HepG2 (cell line): ENCODE measurements at regions not wholly inside any gene's neighbourhood (a gene's known extent, or its start where the extent isn't known, plus 50 kb on each side); places are given as distances from the start of the nearest gene placed in this dataset.

Source experiments
- ATAC-seq: fragments of 200-7000 bp; cut with Tn5 transposase; 3 replicates; pipeline ENCODE4 v1.9.1; 2020; ENCODE audit warnings: mild to moderate bottlenecking, moderate library complexity
- BruUV-seq: library from RNA; stranded (reverse); fragments of 400-500 nt; replicated peaks from 2 replicates; lab custom pipeline; 2021; lab: Mats Ljungman, UMichigan
- CTCF ChIA-PET: fragments of 300-600 bp; formaldehyde crosslinking; extraction: SDS; loops from one replicate; lab custom pipeline; 2021; ENCODE audit warnings: low total read pairs, inconsistent platforms, low intra/inter-chr PET ratio; lab: Yijun Ruan, JAX
- POLR2A ChIA-PET: fragments of 350-600 bp; sonication (Branson Sonifier 250); formaldehyde crosslinking; loops from one replicate; lab custom pipeline; 2020; ENCODE audit warnings: antibody characterized with exemption, inconsistent platforms; lab: Yijun Ruan, JAX
- DNase-seq: peaks from one replicate; pipeline ENCODE4 v3.0.0-alpha.2; 2015; ENCODE audit warnings: low spot score
- FAIRE-seq: peaks from 3 replicates; lab custom pipeline; 2011; peaks lifted over from hg19 to GRCh38; lab: Jason Lieb, UNC
- H2AFZ ChIP-seq: one replicate; pipeline ENCODE4 v1.6.1; 2011; ENCODE audit warnings: low read length, inconsistent platforms
- H3K27ac ChIP-seq: fragments of 300-600 bp; 3 replicates; pipeline ENCODE4 v1.8.0; 2011; ENCODE audit warnings: mixed run types, mild to moderate bottlenecking, mixed read lengths, low read length, inconsistent platforms; ENCODE audit not compliant: insufficient read depth; ENCODE audit errors: extremely low read length
- H3K27me3 ChIP-seq, 2 experiments: fragments of 200-600 bp in 1 of 2; 2 replicates in 1 of 2; 3 replicates in 1 of 2; pipeline versions ENCODE4 v1.6.0 to v1.8.0; 2011; ENCODE audit warnings: low read length in 2 of 2, mild to moderate bottlenecking in 2 of 2, moderate library complexity in 2 of 2, inconsistent platforms in 1 of 2; ENCODE audit not compliant: insufficient read depth in 2 of 2, control insufficient read depth in 1 of 2
- H3K36me3 ChIP-seq, 2 experiments: fragments of 200-600 bp in 1 of 2; replicated peaks in 1 of 2; 2 replicates in 1 of 2; 3 replicates in 1 of 2; pipeline versions ENCODE4 v1.5.1 to v1.8.0; 2011; ENCODE audit warnings: low read length in 2 of 2, inconsistent platforms in 1 of 2; ENCODE audit not compliant: insufficient read depth in 2 of 2, control insufficient read depth in 1 of 2
- H3K4me1 ChIP-seq: 2 replicates; pipeline ENCODE4 v1.5.1; 2012; ENCODE audit warnings: low read length, inconsistent platforms; ENCODE audit not compliant: insufficient read depth
- H3K4me2 ChIP-seq: 2 replicates; pipeline ENCODE4 v1.6.0; 2011; ENCODE audit warnings: low read depth, low read length, inconsistent platforms
- H3K4me3 ChIP-seq, 3 experiments: fragments of 200-600 bp in 1 of 3; sonication (generic), shearing (Covaris generic) in 1 of 3; replicated peaks in 1 of 3; 2 replicates each; pipeline ENCODE4 v1.5.1; 2011 to 2016; ENCODE audit warnings: low read length in 3 of 3, inconsistent platforms in 2 of 3, low read depth in 2 of 3, mild to moderate bottlenecking in 2 of 3, control low read depth in 1 of 3, mixed read lengths in 1 of 3; ENCODE audit not compliant: insufficient read depth in 1 of 3
- H3K79me2 ChIP-seq: one replicate; pipeline ENCODE4 v1.6.1; 2011; ENCODE audit warnings: low read length, inconsistent platforms; ENCODE audit not compliant: insufficient read depth
- H3K9ac ChIP-seq: 2 replicates; pipeline ENCODE4 v1.6.0; 2011; ENCODE audit warnings: mild to moderate bottlenecking, low read depth, low read length, inconsistent platforms; ENCODE audit not compliant: insufficient read depth
- H3K9me3 ChIP-seq: 2 replicates; pipeline ENCODE4 v1.5.1; 2012; ENCODE audit warnings: mild to moderate bottlenecking, low read length
- H4K20me1 ChIP-seq: 2 replicates; pipeline ENCODE4 v1.6.0; 2011; ENCODE audit warnings: inconsistent platforms, mild to moderate bottlenecking, low read length, moderate library complexity; ENCODE audit not compliant: insufficient read depth
- ATF1 ChIP-seq: IDR thresholded peaks from 2 replicates; pipeline ENCODE4 v1.6.1; 2016; ENCODE audit warnings: mild to moderate bottlenecking, control low read depth
- HMG20A ChIP-seq: IDR thresholded peaks from 2 replicates; pipeline ENCODE4 v1.6.1; 2016; ENCODE audit warnings: borderline replicate concordance
- IKZF5 ChIP-seq: IDR thresholded peaks from 2 replicates; pipeline ENCODE4 v1.6.1; 2018; ENCODE audit warnings: missing genetic modification reagents, mild to moderate bottlenecking, missing compliant biosample characterization
- ISL2 ChIP-seq: sonication (generic); formaldehyde crosslinking; IDR thresholded peaks from 2 replicates; pipeline ENCODE4 v1.5.0; 2020; ENCODE audit warnings: missing genetic modification reagents
- MED13 ChIP-seq: sonication (generic); formaldehyde crosslinking; IDR thresholded peaks from 2 replicates; pipeline ENCODE4 v1.5.0; 2020; ENCODE audit warnings: missing genetic modification reagents
- POLR2G ChIP-seq: fragments of 200-400 bp; formaldehyde crosslinking; IDR thresholded peaks from 2 replicates; pipeline ENCODE4 v1.6.1; 2018; ENCODE audit warnings: mild to moderate bottlenecking, low read depth, low read length, moderate library complexity
- RXRA ChIP-seq: sonication (generic); formaldehyde crosslinking; IDR thresholded peaks from 2 replicates; pipeline ENCODE4 v1.5.1; 2020; ENCODE audit warnings: missing genetic modification reagents
- TARDBP ChIP-seq: sonication (generic); formaldehyde crosslinking; IDR thresholded peaks from 2 replicates; pipeline ENCODE4 v1.8.0; 2022; ENCODE audit warnings: mild to moderate bottlenecking, missing genetic modification reagents
- ZC3H4 ChIP-seq: sonication (generic); formaldehyde crosslinking; IDR thresholded peaks from 2 replicates; pipeline ENCODE4 v1.4.0; 2020; ENCODE audit warnings: missing genetic modification reagents, borderline replicate concordance
- ZNF124 ChIP-seq: sonication (generic); formaldehyde crosslinking; IDR thresholded peaks from 2 replicates; pipeline ENCODE4 v1.4.0; 2020; ENCODE audit warnings: missing genetic modification reagents
- ZNF337 ChIP-seq: sonication (generic); formaldehyde crosslinking; IDR thresholded peaks from 2 replicates; pipeline ENCODE4 v1.5.1; 2020; ENCODE audit warnings: missing genetic modification reagents, low read depth, mild to moderate bottlenecking, borderline replicate concordance
- ZNF430 ChIP-seq: sonication (generic); formaldehyde crosslinking; IDR thresholded peaks from 2 replicates; pipeline ENCODE4 v1.9.0; 2021; ENCODE audit warnings: mild to moderate bottlenecking, missing genetic modification reagents
- ZNF431 ChIP-seq: sonication (generic); formaldehyde crosslinking; IDR thresholded peaks from 2 replicates; pipeline ENCODE4 v1.9.0; 2022; ENCODE audit warnings: missing genetic modification reagents, low read depth, mild to moderate bottlenecking, borderline replicate concordance
- ZNF781 ChIP-seq: sonication (generic); formaldehyde crosslinking; IDR thresholded peaks from 2 replicates; pipeline ENCODE4 v1.5.1; 2020; ENCODE audit warnings: borderline replicate concordance, mild to moderate bottlenecking, missing genetic modification reagents; ENCODE audit errors: not compliant biosample characterization
- WGBS: methylation state at CpG from one replicate; pipeline ENCODE4 v1.1.6; 2017; ENCODE audit warnings: low lambda C conversion rate; 5-methylcytosine and 5-hydroxymethylcytosine counted together
- in situ Hi-C: cut with HindIII; loops from 2 replicates; pipeline ENCODE4 v1.10.0; 2017; ENCODE audit warnings: low pct_unique_long_range_greater_than_20kb; ENCODE audit not compliant: extremely low pct_ligation_motif_present
- intact Hi-C: fragments of 100-400 bp; cut with micrococcal nuclease; formaldehyde crosslinking; loops from one replicate; pipeline ENCODE4 v1.10.0; 2022; ENCODE audit not compliant: unreplicated experiment
- TF ChIP-seq, protein P1 (sequence below): IDR thresholded peaks from 2 replicates; pipeline ENCODE4 v1.6.1; 2016
- TF ChIP-seq, protein P2 (sequence below): sonication (generic); formaldehyde crosslinking; IDR thresholded peaks from 2 replicates; pipeline ENCODE4 v1.4.0; 2020; ENCODE audit warnings: missing genetic modification reagents, mild to moderate bottlenecking, borderline replicate concordance
- TF ChIP-seq, protein P3 (sequence below): IDR thresholded peaks from 2 replicates; pipeline ENCODE4 v1.6.1; 2012; ENCODE audit warnings: low read length, improper control_type of control experiment

GRCh38 chr18:24603151-24603550, 142.7 kb downstream of the HRH4 start:
- H3K27ac ChIP-seq: no peak overlapping the region
- in situ Hi-C loops (no loop called here), intact Hi-C loops (loop anchor here (5.0 kb wide), 1 partner anchor 1294 kb away; no protein-coding TSS in a partner anchor)
- FAIRE-seq (no peak), DNase-seq (no peak), ATAC-seq (no peak)
- H2AFZ ChIP-seq: no peak overlapping the region
- no peak overlapping the region for H3K9ac ChIP-seq
- H3K36me3 ChIP-seq: no peaks in the 10 kb centered on the region
- H3K27me3 ChIP-seq: no peaks in the 10 kb centered on the region; a peak in 1 of 5 replicates
- H3K4me2 ChIP-seq: no peak overlapping the region
- no peaks in the 10 kb centered on the region for H3K79me2 ChIP-seq
- ChIA-PET POLR2A (no interaction called here), CTCF (no interaction called here)
- no peaks in the 10 kb centered on the region for H4K20me1 ChIP-seq
- no TSS peak for BruUV-seq
- H3K4me1 ChIP-seq: no peaks in the 10 kb centered on the region
- TF ChIP-seq, protein P1, sequence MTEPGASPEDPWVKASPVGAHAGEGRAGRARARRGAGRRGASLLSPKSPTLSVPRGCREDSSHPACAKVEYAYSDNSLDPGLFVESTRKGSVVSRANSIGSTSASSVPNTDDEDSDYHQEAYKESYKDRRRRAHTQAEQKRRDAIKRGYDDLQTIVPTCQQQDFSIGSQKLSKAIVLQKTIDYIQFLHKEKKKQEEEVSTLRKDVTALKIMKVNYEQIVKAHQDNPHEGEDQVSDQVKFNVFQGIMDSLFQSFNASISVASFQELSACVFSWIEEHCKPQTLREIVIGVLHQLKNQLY (CRISPR knock-in tag): no peak
- no peak for TF ChIP-seq ISL2 (CRISPR knock-in tag)
- TF ChIP-seq ZC3H4 (CRISPR knock-in tag): no peak
- no peak for TF ChIP-seq ZNF430 (CRISPR knock-in tag)
- TF ChIP-seq IKZF5 (CRISPR knock-in tag): no peak
- TF ChIP-seq, protein P2, sequence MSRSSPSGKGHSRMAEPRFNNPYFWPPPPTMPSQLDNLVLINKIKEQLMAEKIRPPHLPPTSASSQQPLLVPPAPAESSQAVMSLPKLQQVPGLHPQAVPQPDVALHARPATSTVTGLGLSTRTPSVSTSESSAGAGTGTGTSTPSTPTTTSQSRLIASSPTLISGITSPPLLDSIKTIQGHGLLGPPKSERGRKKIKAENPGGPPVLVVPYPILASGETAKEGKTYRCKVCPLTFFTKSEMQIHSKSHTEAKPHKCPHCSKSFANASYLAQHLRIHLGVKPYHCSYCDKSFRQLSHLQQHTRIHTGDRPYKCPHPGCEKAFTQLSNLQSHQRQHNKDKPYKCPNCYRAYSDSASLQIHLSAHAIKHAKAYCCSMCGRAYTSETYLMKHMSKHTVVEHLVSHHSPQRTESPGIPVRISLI (CRISPR knock-in tag): no peak
- TF ChIP-seq RXRA (CRISPR knock-in tag): no peak
- TF ChIP-seq TARDBP (CRISPR knock-in tag): no peak
- TF ChIP-seq ZNF124: no peak
- no peak for TF ChIP-seq ZNF781 (CRISPR knock-in tag)
- TF ChIP-seq ZNF337: no peak
- no peak for TF ChIP-seq POLR2G
- TF ChIP-seq, protein P3, sequence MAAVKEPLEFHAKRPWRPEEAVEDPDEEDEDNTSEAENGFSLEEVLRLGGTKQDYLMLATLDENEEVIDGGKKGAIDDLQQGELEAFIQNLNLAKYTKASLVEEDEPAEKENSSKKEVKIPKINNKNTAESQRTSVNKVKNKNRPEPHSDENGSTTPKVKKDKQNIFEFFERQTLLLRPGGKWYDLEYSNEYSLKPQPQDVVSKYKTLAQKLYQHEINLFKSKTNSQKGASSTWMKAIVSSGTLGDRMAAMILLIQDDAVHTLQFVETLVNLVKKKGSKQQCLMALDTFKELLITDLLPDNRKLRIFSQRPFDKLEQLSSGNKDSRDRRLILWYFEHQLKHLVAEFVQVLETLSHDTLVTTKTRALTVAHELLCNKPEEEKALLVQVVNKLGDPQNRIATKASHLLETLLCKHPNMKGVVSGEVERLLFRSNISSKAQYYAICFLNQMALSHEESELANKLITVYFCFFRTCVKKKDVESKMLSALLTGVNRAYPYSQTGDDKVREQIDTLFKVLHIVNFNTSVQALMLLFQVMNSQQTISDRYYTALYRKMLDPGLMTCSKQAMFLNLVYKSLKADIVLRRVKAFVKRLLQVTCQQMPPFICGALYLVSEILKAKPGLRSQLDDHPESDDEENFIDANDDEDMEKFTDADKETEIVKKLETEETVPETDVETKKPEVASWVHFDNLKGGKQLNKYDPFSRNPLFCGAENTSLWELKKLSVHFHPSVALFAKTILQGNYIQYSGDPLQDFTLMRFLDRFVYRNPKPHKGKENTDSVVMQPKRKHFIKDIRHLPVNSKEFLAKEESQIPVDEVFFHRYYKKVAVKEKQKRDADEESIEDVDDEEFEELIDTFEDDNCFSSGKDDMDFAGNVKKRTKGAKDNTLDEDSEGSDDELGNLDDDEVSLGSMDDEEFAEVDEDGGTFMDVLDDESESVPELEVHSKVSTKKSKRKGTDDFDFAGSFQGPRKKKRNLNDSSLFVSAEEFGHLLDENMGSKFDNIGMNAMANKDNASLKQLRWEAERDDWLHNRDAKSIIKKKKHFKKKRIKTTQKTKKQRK: no peak
- TF ChIP-seq ATF1 (CRISPR knock-in tag): no peak
- no peak for TF ChIP-seq ZNF431 (CRISPR knock-in tag)
- no peak for TF ChIP-seq MED13
- TF ChIP-seq HMG20A: no peak
- no peak overlapping the region for H3K4me3 ChIP-seq
- WGBS: 0% methylated on average over 3 of the region's 3 CpGs
- no peaks in the 10 kb centered on the region for H3K9me3 ChIP-seq
